ENCODE measurements at regions not wholly inside any gene's neighbourhood (a gene's known extent, or its start where the extent isn't known, plus 50 kb on each side); places are given as distances from the start of the nearest gene placed in this dataset.

GRCh38 chr10:83037653-83038052, 1101.7 kb upstream of the GHITM start:
- DNase-seq (ENCODE audit: low read depth), result no peak

GRCh38 chr10:83038631-83039030, 1100.7 kb upstream of the GHITM start:
- no peak for DNase-seq (ENCODE audit: low read depth)

- DNase-seq (ENCODE audit: low read depth), result no peak
Observed at GRCh38 chr10:83045731-83046130, 1093.6 kb upstream of the GHITM start.

- no peak for DNase-seq (ENCODE audit: low read depth)
Observed at GRCh38 chr10:83050815-83051214, 1088.5 kb upstream of the GHITM start.

GRCh38 chr10:83062871-83063270, 1076.4 kb upstream of the GHITM start:
- no peak for DNase-seq (ENCODE audit: low read depth)

- no peak for DNase-seq (ENCODE audit: low read depth)
Observed at GRCh38 chr10:83073472-83073871, 1065.8 kb upstream of the GHITM start.

GRCh38 chr10:83075016-83075814, 1064.1 kb upstream of the GHITM start:
- DNase-seq (ENCODE audit: low read depth), result no peak

GRCh38 chr10:83075815-83076355, 1063.4 kb upstream of the GHITM start:
- no peak for DNase-seq (ENCODE audit: low read depth)

GRCh38 chr10:83076443-83076842, 1062.9 kb upstream of the GHITM start:
- DNase-seq (ENCODE audit: low read depth), result no peak

GRCh38 chr10:83078160-83078559, 1061.1 kb upstream of the GHITM start:
- DNase-seq (ENCODE audit: low read depth), result no peak

- no peak for DNase-seq (ENCODE audit: low read depth)
Observed at GRCh38 chr10:83078645-83079044, 1060.7 kb upstream of the GHITM start.

GRCh38 chr10:83083831-83084230, 1055.5 kb upstream of the GHITM start:
- DNase-seq (ENCODE audit: low read depth), result no peak

- DNase-seq (ENCODE audit: low read depth), result no peak
Observed at GRCh38 chr10:83089335-83089734, 1050.0 kb upstream of the GHITM start.

- DNase-seq (ENCODE audit: low read depth), result no peak
Observed at GRCh38 chr10:83104616-83105015, 1034.7 kb upstream of the GHITM start.

- no peak for DNase-seq (ENCODE audit: low read depth)
Observed at GRCh38 chr10:83108565-83109333, 1030.6 kb upstream of the GHITM start.

- DNase-seq (ENCODE audit: low read depth), result no peak
Observed at GRCh38 chr10:83119346-83119745, 1020.0 kb upstream of the GHITM start.

GRCh38 chr10:83122336-83122735, 1017.0 kb upstream of the GHITM start:
- DNase-seq (ENCODE audit: low read depth), result no peak

- no peak for DNase-seq (ENCODE audit: low read depth)
Observed at GRCh38 chr10:83127942-83128575, 1011.2 kb upstream of the GHITM start.

- DNase-seq (ENCODE audit: low read depth), result no peak
Observed at GRCh38 chr10:83140811-83141210, 998.5 kb upstream of the GHITM start.

- DNase-seq (ENCODE audit: low read depth), result no peak
Observed at GRCh38 chr10:83142074-83142563, 997.2 kb upstream of the GHITM start.

- DNase-seq (ENCODE audit: low read depth), result no peak
Observed at GRCh38 chr10:83144461-83144860, 994.8 kb upstream of the GHITM start.

- DNase-seq (ENCODE audit: low read depth), result no peak
Observed at GRCh38 chr10:83153714-83154113, 985.6 kb upstream of the GHITM start.
